PC-9 (cell line): ENCODE measurements at regions not wholly inside any gene's neighbourhood (a gene's known extent, or its start where the extent isn't known, plus 50 kb on each side); places are given as distances from the start of the nearest gene placed in this dataset.

Experiments
- BruUV-seq: library from RNA; stranded (reverse); fragments of 400-500 nt; replicated peaks from 2 replicates; lab custom pipeline; 2021; lab: Mats Ljungman, UMichigan
- CTCF ChIA-PET: fragments of 300-600 bp; sonication (Branson Sonifier 250); formaldehyde crosslinking; loops from one replicate; lab custom pipeline; 2022; ENCODE audit warnings: antibody characterized with exemption; lab: Charles Lee
- POLR2A ChIA-PET: fragments of 300-600 bp; sonication (Branson Sonifier 250); formaldehyde crosslinking; loops from one replicate; lab custom pipeline; 2022; ENCODE audit warnings: antibody characterized with exemption; ENCODE audit not compliant: unreplicated experiment; lab: Charles Lee
- DNase-seq, 2 experiments: peaks; one replicate each; pipeline versions ENCODE4 v3.0.0 to v3.0.0-alpha.2; 2015 to 2022; ENCODE audit warnings: mixed read lengths in 1 of 2
- H2AFZ ChIP-seq: fragments of 200-600 bp; sonication (generic); 2 replicates; pipeline ENCODE4 v1.8.1; 2017; ENCODE audit warnings: antibody characterized with exemption
- H3F3A ChIP-seq: fragments of 200-600 bp; sonication (generic); 2 replicates; pipeline ENCODE4 v1.8.1; 2017; ENCODE audit warnings: antibody characterized with exemption, mild to moderate bottlenecking, low read depth; ENCODE audit not compliant: insufficient read depth
- H3K27ac ChIP-seq: fragments of 200-600 bp; sonication (generic); 2 replicates; pipeline ENCODE4 v1.6.1; 2016; ENCODE audit warnings: mixed run types
- H3K27me3 ChIP-seq: fragments of 200-600 bp; sonication (generic); 2 replicates; pipeline ENCODE4 v1.6.1; 2016; ENCODE audit warnings: low read depth, mixed run types; ENCODE audit not compliant: insufficient read depth
- H3K36me3 ChIP-seq: fragments of 200-600 bp; sonication (generic); 2 replicates; pipeline ENCODE4 v1.6.1; 2016; ENCODE audit warnings: low read depth, mixed run types
- H3K4me1 ChIP-seq: fragments of 200-600 bp; sonication (generic); replicated peaks from 2 replicates; pipeline ENCODE4 v1.6.1; 2016; ENCODE audit warnings: mixed run types; ENCODE audit not compliant: insufficient read depth
- H3K4me2 ChIP-seq: fragments of 200-600 bp; sonication (generic); 2 replicates; pipeline ENCODE4 v1.6.1; 2017; ENCODE audit warnings: mixed run types
- H3K4me3 ChIP-seq: fragments of 200-600 bp; sonication (generic); 2 replicates; pipeline ENCODE4 v1.6.1; 2016; ENCODE audit warnings: mixed run types
- H3K79me2 ChIP-seq: fragments of 200-600 bp; sonication (generic); 2 replicates; pipeline ENCODE4 v1.6.1; 2017; ENCODE audit warnings: low read depth, mixed run types
- H3K9me2 ChIP-seq: fragments of 200-600 bp; sonication (generic); 2 replicates; pipeline ENCODE4 v1.8.1; 2017; ENCODE audit warnings: mild to moderate bottlenecking; ENCODE audit not compliant: insufficient read depth
- H3K9me3 ChIP-seq: fragments of 200-600 bp; sonication (generic); 2 replicates; pipeline ENCODE4 v1.8.1; 2016; ENCODE audit warnings: low read depth; ENCODE audit not compliant: insufficient read depth
- H4K20me1 ChIP-seq: fragments of 200-600 bp; sonication (generic); 2 replicates; pipeline ENCODE4 v1.8.1; 2017; ENCODE audit not compliant: insufficient read depth
- CTCF ChIP-seq: fragments of 200-600 bp; sonication (generic); conservative IDR thresholded peaks from 2 replicates; pipeline ENCODE4 v1.6.1; 2017; ENCODE audit warnings: mixed run types, antibody characterized with exemption, mild to moderate bottlenecking, moderate library complexity
- EZH2 ChIP-seq: fragments of 200-600 bp; sonication (generic); IDR thresholded peaks from 2 replicates; pipeline ENCODE4 v1.8.0; 2017; ENCODE audit warnings: antibody characterized with exemption, low read depth
- intact Hi-C: fragments of 100-400 bp; cut with micrococcal nuclease; formaldehyde crosslinking; loops from one replicate; pipeline ENCODE4 v1.10.0; 2022; ENCODE audit not compliant: unreplicated experiment

- intact Hi-C loops: loop anchor here (1.0 to 10.0 kb wide), 3 partner anchors 47 to 124 kb away; no protein-coding TSS in a partner anchor
- H3K4me2 ChIP-seq: peak overlapping the region; percentile 38
- CTCF ChIA-PET: interaction anchor here (1.1 to 1.3 kb wide), 2 partner anchors 62 to 84 kb away, joined by 3 to 6 read pairs; no protein-coding TSS in a partner anchor
- no peaks in the 10 kb centered on the region for H3K36me3 ChIP-seq
- no peak overlapping the region for H2AFZ ChIP-seq
- H3K79me2 ChIP-seq: peaks cover 63% of the 10 kb centered on the region
- peaks cover 84% of the 10 kb centered on the region for H3K4me1 ChIP-seq
- H3K27ac ChIP-seq: peak overlapping the region; percentile 83
- H3K4me3 ChIP-seq: no peak overlapping the region
- H3K9me3 ChIP-seq: no peaks in the 10 kb centered on the region
- TF ChIP-seq EZH2 (no peak), CTCF (no peak)
- no TSS peak for BruUV-seq
- H3K9me2 ChIP-seq: no peaks in the 10 kb centered on the region
- peaks cover 73% of the 10 kb centered on the region for H3F3A ChIP-seq
- DNase-seq: peak in 1 of 2 experiments; percentile 70
- POLR2A ChIA-PET: no interaction called here
- no peaks in the 10 kb centered on the region for H4K20me1 ChIP-seq
- H3K27me3 ChIP-seq: no peaks in the 10 kb centered on the region
Observed at GRCh38 chr1:39130325-39130724, 74.2 kb upstream of the MACF1 start.

DNA sequence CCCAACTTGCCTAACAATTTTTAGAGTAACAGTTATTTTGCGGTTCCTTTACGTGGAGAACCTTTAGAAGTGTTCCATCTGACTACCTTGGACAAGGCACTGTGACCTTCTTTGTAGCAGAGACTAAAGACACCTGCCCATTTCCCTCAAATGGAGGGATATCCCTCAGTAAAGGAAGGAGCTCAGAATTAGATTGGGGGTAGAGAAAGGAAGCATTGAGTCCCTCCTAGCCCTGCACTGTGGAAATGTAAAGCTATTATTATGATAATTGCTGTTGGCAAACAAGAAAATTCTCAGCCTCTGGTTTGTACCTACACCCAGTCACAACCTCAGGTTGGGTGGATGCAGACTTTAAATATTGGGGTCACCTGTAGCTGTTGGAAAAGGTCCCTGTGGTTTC is 72.6 kb upstream of the MACF1 start:
- Histone ChIP-seq H3K79me2 (peaks cover 65% of the 10 kb centered on the region), H3K27me3 (no peaks in the 10 kb centered on the region), H4K20me1 (no peaks in the 10 kb centered on the region), H3K27ac (peak overlapping the region; percentile 77), H3K36me3 (no peaks in the 10 kb centered on the region), H2AFZ (no peak overlapping the region), H3F3A (peaks cover 70% of the 10 kb centered on the region), H3K4me2 (peak overlapping the region; percentile 63), H3K4me1 (peaks cover 78% of the 10 kb centered on the region), H3K4me3 (no peak overlapping the region), H3K9me3 (no peaks in the 10 kb centered on the region), H3K9me2 (no peaks in the 10 kb centered on the region)
- DNase-seq: no peak
- no peak for TF ChIP-seq EZH2
- no peak for TF ChIP-seq CTCF
- POLR2A ChIA-PET: interaction anchor here (0.6 kb wide), 2 partner anchors 25 to 279 kb away, joined by 4 to 5 read pairs; no protein-coding TSS in a partner anchor
- intact Hi-C loops: loop anchor here (2.0 to 10.0 kb wide), 3 partner anchors 15 to 123 kb away; no protein-coding TSS in a partner anchor
- no TSS peak for BruUV-seq
- CTCF ChIA-PET: interaction anchor here (0.6 to 2.5 kb wide), 7 partner anchors 10 to 79 kb away, joined by 3 to 21 read pairs (median 5); no protein-coding TSS in a partner anchor

DNA sequence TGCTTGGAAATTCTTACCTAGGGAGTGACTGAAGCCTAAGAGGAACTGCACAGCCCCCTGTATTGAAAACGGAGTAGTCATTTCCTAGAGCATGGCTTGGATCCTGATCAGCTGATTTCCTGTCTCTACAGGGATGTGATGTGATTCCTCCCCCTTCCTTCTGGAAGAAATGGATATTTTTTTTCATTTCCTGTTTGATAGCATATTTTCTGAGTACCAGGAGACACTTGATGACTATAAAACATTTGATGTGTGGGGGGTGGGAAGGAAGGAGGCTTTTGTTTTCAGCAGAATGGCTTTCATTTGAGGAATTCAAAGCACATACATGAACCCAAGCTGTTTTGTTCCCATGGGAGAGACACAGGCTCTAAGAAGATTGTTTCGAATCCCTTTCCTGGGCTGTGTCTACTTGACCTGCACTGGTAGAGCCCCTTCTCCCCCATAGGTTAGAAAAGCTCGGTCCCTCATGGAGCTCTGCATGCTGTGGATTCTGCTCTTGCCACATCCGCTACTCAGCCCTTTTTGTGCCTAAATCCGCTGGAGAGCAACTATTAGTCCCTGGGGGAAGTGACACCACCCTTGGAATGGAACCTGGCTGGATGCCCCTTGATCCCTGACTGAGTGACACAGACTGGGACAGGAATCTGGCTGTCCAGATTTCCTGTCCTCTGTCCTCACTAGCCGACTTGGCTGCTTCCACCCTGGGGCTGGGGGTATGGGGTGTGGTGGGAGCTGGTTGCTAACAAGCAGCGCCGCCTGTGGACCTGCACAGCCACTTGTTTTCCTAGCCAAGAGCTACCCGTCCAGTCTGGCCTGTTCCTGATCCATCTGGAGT is 71.8 kb upstream of the MACF1 start:
- H4K20me1 ChIP-seq: no peaks in the 10 kb centered on the region
- ChIA-PET CTCF (interaction anchor here (0.6 to 2.5 kb wide), 15 partner anchors 9 to 143 kb away, joined by 3 to 21 read pairs (median 3); no protein-coding TSS in a partner anchor), POLR2A (interaction anchor here (0.6 to 0.7 kb wide), 5 partner anchors 15 to 278 kb away, joined by 3 to 5 read pairs (median 4); no protein-coding TSS in a partner anchor)
- H3K36me3 ChIP-seq: no peaks in the 10 kb centered on the region
- no peak overlapping the region for H2AFZ ChIP-seq
- intact Hi-C loops: loop anchor here (1.0 to 10.0 kb wide), 5 partner anchors 16 to 122 kb away; no protein-coding TSS in a partner anchor
- no peaks in the 10 kb centered on the region for H3K27me3 ChIP-seq
- no peak overlapping the region for H3K4me3 ChIP-seq
- BruUV-seq: no TSS peak
- H3K4me2 ChIP-seq: peak overlapping the region; percentile 63
- peaks cover 70% of the 10 kb centered on the region for H3K4me1 ChIP-seq
- TF ChIP-seq EZH2: no peak
- peak; percentile 67 for TF ChIP-seq CTCF
- peaks cover 62% of the 10 kb centered on the region for H3F3A ChIP-seq
- H3K9me3 ChIP-seq: no peaks in the 10 kb centered on the region
- DNase-seq: peak; percentile 94 to 95
- H3K27ac ChIP-seq: peak overlapping the region; percentile 77
- H3K9me2 ChIP-seq: no peaks in the 10 kb centered on the region
- peaks cover 65% of the 10 kb centered on the region for H3K79me2 ChIP-seq
